Neutrophil (primary cell): ENCODE measurements at regions not wholly inside any gene's neighbourhood (a gene's known extent, or its start where the extent isn't known, plus 50 kb on each side); places are given as distances from the start of the nearest gene placed in this dataset.

ENCODE experiments used
- H3K27ac ChIP-seq: fragments of 200-600 bp; sonication (generic); 2 replicates; pipeline ENCODE4 v1.5.1; 2016; ENCODE audit warnings: mild to moderate bottlenecking, moderate library complexity
- H3K27me3 ChIP-seq: fragments of 200-600 bp; sonication (generic); 2 replicates; pipeline ENCODE4 v1.6.0; 2016; ENCODE audit warnings: mild to moderate bottlenecking
- H3K36me3 ChIP-seq: fragments of 200-600 bp; sonication (generic); 2 replicates; pipeline ENCODE4 v1.5.1; 2017
- H3K4me1 ChIP-seq, 2 experiments: fragments of 200-600 bp in 1 of 2; sonication (generic) in 1 of 2; 1 replicate in 1 of 2; 2 replicates in 1 of 2; pipeline versions ENCODE4 v1.5.1 to v1.6.1; 2013 to 2016; ENCODE audit warnings: low read depth in 1 of 2, low read length in 1 of 2, mild to moderate bottlenecking in 1 of 2, moderate library complexity in 1 of 2; ENCODE audit not compliant: control insufficient read depth in 1 of 2, insufficient read depth in 1 of 2
- H3K4me3 ChIP-seq, 2 experiments: fragments of 200-600 bp in 1 of 2; sonication (generic) in 1 of 2; 1 replicate in 1 of 2; 2 replicates in 1 of 2; pipeline ENCODE4 v1.5.1; 2013 to 2016; ENCODE audit warnings: low read depth in 1 of 2, low read length in 1 of 2, mild to moderate bottlenecking in 1 of 2, moderate library complexity in 1 of 2
- H3K9me3 ChIP-seq: fragments of 200-600 bp; sonication (generic); 2 replicates; pipeline ENCODE4 v1.5.1; 2016
- TF ChIP-seq, protein P1 (sequence below): fragments of 200-600 bp; sonication (generic); IDR thresholded peaks from 2 replicates; pipeline ENCODE4 v1.5.1; 2016; ENCODE audit warnings: antibody characterized with exemption

DNA sequence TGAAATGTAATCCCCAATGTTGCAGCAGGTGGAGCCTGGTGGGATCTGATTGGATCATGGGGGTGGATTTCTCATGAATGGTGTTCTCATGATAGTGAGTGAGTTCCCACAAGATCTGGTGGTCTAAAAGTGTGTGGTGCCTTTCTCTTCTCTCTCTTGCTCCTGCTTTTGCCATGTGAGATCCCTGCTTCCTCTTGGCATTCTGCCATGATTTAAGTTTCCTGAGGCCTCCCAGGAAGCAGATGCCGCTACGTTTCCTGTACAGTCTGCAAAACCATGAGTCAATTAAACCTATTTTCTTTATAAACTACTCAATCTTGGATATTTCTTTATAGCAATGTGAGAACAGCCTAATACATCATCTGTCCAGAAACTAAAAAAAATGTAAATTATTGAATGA is 298.3 kb downstream of the MEX3B start:
- Histone ChIP-seq H3K36me3 (no peaks in the 10 kb centered on the region), H3K27me3 (no peaks in the 10 kb centered on the region), H3K4me1 (no peaks in the 10 kb centered on the region), H3K9me3 (no peaks in the 10 kb centered on the region), H3K4me3 (no peak overlapping the region), H3K27ac (no peak overlapping the region)
- TF ChIP-seq, protein P1, sequence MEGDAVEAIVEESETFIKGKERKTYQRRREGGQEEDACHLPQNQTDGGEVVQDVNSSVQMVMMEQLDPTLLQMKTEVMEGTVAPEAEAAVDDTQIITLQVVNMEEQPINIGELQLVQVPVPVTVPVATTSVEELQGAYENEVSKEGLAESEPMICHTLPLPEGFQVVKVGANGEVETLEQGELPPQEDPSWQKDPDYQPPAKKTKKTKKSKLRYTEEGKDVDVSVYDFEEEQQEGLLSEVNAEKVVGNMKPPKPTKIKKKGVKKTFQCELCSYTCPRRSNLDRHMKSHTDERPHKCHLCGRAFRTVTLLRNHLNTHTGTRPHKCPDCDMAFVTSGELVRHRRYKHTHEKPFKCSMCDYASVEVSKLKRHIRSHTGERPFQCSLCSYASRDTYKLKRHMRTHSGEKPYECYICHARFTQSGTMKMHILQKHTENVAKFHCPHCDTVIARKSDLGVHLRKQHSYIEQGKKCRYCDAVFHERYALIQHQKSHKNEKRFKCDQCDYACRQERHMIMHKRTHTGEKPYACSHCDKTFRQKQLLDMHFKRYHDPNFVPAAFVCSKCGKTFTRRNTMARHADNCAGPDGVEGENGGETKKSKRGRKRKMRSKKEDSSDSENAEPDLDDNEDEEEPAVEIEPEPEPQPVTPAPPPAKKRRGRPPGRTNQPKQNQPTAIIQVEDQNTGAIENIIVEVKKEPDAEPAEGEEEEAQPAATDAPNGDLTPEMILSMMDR = no peak

DNA sequence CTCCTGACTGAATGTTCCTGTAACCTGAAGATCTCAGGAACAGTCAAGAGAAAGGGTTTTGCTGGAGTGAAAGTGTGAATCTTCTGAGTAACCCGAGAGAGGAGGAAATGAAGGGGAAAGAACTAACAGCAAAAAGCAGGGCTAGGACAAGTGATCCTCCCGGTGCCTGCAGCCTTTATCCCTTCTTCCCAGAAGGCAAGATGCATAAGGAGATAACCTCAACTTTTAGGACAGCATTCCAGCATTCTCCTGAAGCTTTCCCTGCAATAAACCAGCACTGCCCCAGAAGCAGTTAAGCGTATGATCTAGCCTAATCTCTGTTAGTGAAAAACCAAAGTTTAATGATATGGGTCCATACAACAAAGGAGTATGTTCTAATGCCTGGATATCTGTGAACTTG is 298.8 kb downstream of the MEX3B start:
- Histone ChIP-seq H3K27me3 (no peaks in the 10 kb centered on the region), H3K4me3 (no peak overlapping the region), H3K27ac (no peak overlapping the region), H3K36me3 (no peaks in the 10 kb centered on the region), H3K9me3 (no peaks in the 10 kb centered on the region), H3K4me1 (no peaks in the 10 kb centered on the region)
- TF ChIP-seq, protein P1 = no peak

DNA sequence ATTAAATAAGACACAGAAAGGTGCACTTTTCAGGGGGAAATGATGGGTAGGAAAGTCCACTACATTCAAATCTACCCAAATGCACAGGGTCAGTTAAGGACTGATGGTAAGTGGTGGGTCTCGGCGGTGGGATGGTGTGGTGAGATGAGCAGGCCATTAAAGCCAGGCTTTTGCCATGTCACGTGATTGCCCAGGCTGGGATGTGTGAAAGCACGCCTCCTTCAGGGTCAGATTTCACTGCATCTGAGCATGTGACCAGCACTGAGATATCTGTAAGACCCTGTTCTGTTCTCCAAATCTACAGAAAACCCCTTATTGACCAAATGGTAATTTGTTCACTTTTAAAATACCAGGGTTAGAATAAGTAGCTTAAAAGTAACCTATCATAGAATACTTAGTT is 301.5 kb downstream of the MEX3B start:
- Histone ChIP-seq H3K27me3 (no peaks in the 10 kb centered on the region), H3K27ac (no peak overlapping the region), H3K4me1 (no peaks in the 10 kb centered on the region), H3K36me3 (no peaks in the 10 kb centered on the region), H3K4me3 (no peak overlapping the region), H3K9me3 (no peaks in the 10 kb centered on the region)
- TF ChIP-seq, protein P1 = no peak

DNA sequence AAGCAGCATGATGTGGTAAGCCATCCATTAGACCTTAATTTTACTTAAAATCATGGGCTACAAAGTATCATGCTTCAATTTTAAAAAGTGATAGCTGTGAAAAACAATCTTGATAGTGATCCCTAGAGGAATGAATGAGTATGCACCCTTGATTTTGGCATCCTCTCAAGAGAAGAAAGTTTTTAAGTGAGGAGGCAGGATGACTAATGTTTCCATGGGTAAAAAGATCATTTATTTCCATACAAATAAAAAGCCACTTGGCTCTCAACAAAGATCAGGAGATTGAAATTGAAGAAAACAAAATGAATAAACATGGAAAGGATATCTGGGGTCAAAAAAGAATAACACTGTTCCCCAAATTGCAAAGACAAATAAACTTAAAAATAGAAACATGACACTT is 305.4 kb downstream of the MEX3B start:
- TF ChIP-seq, protein P1 = no peak
- Histone ChIP-seq H3K9me3 (no peaks in the 10 kb centered on the region), H3K27ac (no peak overlapping the region), H3K4me3 (no peak overlapping the region), H3K36me3 (no peaks in the 10 kb centered on the region), H3K4me1 (no peaks in the 10 kb centered on the region), H3K27me3 (no peaks in the 10 kb centered on the region)

DNA sequence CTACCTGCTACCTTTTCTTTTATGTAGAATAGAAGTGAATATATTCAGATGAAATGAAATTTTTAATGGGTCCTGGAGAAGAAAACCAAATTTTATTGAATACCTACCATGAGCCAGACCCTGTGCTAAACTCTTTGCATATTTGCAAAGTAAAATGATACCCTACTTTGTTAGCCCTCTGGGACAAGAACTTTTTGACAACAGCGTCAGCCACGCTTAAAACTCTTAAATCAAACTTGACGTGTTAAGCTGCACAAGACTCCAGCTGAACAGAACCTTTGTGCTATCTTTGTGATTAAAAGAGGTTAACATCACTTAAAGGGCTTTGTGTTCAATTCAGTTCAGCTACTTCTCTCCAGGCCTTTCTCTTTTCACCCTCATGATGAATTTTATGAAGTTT is 316.5 kb downstream of the MEX3B start:
- H3K9me3 ChIP-seq = no peaks in the 10 kb centered on the region
- no peak overlapping the region for H3K4me3 ChIP-seq
- H3K4me1 ChIP-seq = no peaks in the 10 kb centered on the region
- no peak overlapping the region for H3K27ac ChIP-seq
- TF ChIP-seq, protein P1 = no peak
- no peaks in the 10 kb centered on the region for H3K27me3 ChIP-seq
- H3K36me3 ChIP-seq = no peaks in the 10 kb centered on the region

DNA sequence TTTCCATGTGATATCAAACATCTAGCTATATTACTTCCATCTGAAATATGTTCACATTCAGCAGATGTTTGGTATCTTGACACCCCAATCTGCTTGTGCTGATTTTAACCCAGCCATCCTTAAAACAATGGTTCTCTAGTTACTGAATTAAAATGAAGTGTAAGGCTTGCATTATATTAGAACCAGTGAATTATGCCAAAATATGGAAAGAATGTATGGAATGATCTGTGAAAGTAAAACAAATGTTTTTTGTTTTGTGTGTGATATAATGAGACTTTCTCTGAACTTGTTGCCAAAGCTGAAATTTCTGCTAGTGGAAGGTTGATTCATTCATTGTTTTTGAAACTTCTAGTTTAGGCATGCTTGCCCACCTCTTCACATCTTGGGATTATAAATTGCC is 317.1 kb downstream of the MEX3B start:
- Histone ChIP-seq H3K27me3 (no peaks in the 10 kb centered on the region), H3K4me1 (no peaks in the 10 kb centered on the region), H3K4me3 (no peak overlapping the region), H3K9me3 (no peaks in the 10 kb centered on the region), H3K27ac (no peak overlapping the region), H3K36me3 (no peaks in the 10 kb centered on the region)
- TF ChIP-seq, protein P1 = no peak
